ENCODE measurements at regions not wholly inside any gene's neighbourhood (a gene's known extent, or its start where the extent isn't known, plus 50 kb on each side); places are given as distances from the start of the nearest gene placed in this dataset.

- no peak overlapping the region for H3K4me3 ChIP-seq (ENCODE audit: low read length)
- no peak for TF ChIP-seq ZNF274 (IDR thresholded peaks at IDR 0.05; ENCODE audit: low read depth, low read length)
Measured at GRCh38 chr15:93515256-93516051, 426.4 kb upstream of the RGMA start.

- no peak for TF ChIP-seq ZNF274 (IDR thresholded peaks at IDR 0.05; ENCODE audit: low read depth, low read length)
- H3K4me3 ChIP-seq (ENCODE audit: low read length): no peak overlapping the region
Measured at GRCh38 chr15:93506646-93507045, 417.6 kb upstream of the RGMA start.

- no peak for TF ChIP-seq ZNF274 (IDR thresholded peaks at IDR 0.05; ENCODE audit: low read depth, low read length)
- H3K4me3 ChIP-seq (ENCODE audit: low read length): no peak overlapping the region
Measured at GRCh38 chr15:93505506-93505905, 416.5 kb upstream of the RGMA start.

GRCh38 chr15:93501946-93502345 lies 412.9 kb upstream of the RGMA start:
- no peak overlapping the region for H3K4me3 ChIP-seq (ENCODE audit: low read length)
- no peak for TF ChIP-seq ZNF274 (IDR thresholded peaks at IDR 0.05; ENCODE audit: low read depth, low read length)

GRCh38 chr15:93500155-93500554 lies 411.1 kb upstream of the RGMA start:
- no peak overlapping the region for H3K4me3 ChIP-seq (ENCODE audit: low read length)
- no peak for TF ChIP-seq ZNF274 (IDR thresholded peaks at IDR 0.05; ENCODE audit: low read depth, low read length)

- no peak for TF ChIP-seq ZNF274 (IDR thresholded peaks at IDR 0.05; ENCODE audit: low read depth, low read length)
- H3K4me3 ChIP-seq (ENCODE audit: low read length): no peak overlapping the region
Measured at GRCh38 chr15:93497291-93497690, 408.3 kb upstream of the RGMA start.

GRCh38 chr15:93496888-93497287 lies 407.9 kb upstream of the RGMA start:
- TF ChIP-seq ZNF274 (IDR thresholded peaks at IDR 0.05; ENCODE audit: low read depth, low read length): no peak
- no peak overlapping the region for H3K4me3 ChIP-seq (ENCODE audit: low read length)

- H3K4me3 ChIP-seq (ENCODE audit: low read length): no peak overlapping the region
- no peak for TF ChIP-seq ZNF274 (IDR thresholded peaks at IDR 0.05; ENCODE audit: low read depth, low read length)
Measured at GRCh38 chr15:93495799-93496637, 407.0 kb upstream of the RGMA start.

GRCh38 chr15:93493172-93493571 lies 404.2 kb upstream of the RGMA start:
- TF ChIP-seq ZNF274 (IDR thresholded peaks at IDR 0.05; ENCODE audit: low read depth, low read length): no peak
- no peak overlapping the region for H3K4me3 ChIP-seq (ENCODE audit: low read length)

- TF ChIP-seq ZNF274 (IDR thresholded peaks at IDR 0.05; ENCODE audit: low read depth, low read length): no peak
- H3K4me3 ChIP-seq (ENCODE audit: low read length): no peak overlapping the region
Measured at GRCh38 chr15:93491291-93491690, 402.3 kb upstream of the RGMA start.

- TF ChIP-seq ZNF274 (IDR thresholded peaks at IDR 0.05; ENCODE audit: low read depth, low read length): no peak
- no peak overlapping the region for H3K4me3 ChIP-seq (ENCODE audit: low read length)
Measured at GRCh38 chr15:93488296-93488713, 399.3 kb upstream of the RGMA start.

GRCh38 chr15:93486407-93487117 lies 397.6 kb upstream of the RGMA start:
- no peak for TF ChIP-seq ZNF274 (IDR thresholded peaks at IDR 0.05; ENCODE audit: low read depth, low read length)
- no peak overlapping the region for H3K4me3 ChIP-seq (ENCODE audit: low read length)

- H3K4me3 ChIP-seq (ENCODE audit: low read length): no peak overlapping the region
Measured at GRCh38 chr15:93485438-93486327, 396.7 kb upstream of the RGMA start.

More at GRCh38 chr15:93485438-93486327, 396.7 kb upstream of the RGMA start:
- TF ChIP-seq ZNF274 (IDR thresholded peaks at IDR 0.05; ENCODE audit: low read depth, low read length): no peak

All from GM08714 (cell line).